GM21619 (cell line): ENCODE measurements at regions not wholly inside any gene's neighbourhood (a gene's known extent, or its start where the extent isn't known, plus 50 kb on each side); places are given as distances from the start of the nearest gene placed in this dataset.
"Not testable (repeated sequence)": the region's sequence is repeated elsewhere in the genome, so short reads cannot be mapped to it uniquely, and the experiment has no call there.

ENCODE experiments used
- ATAC-seq: cut with Tn5 transposase; IDR thresholded peaks from one replicate; pipeline ENCODE4 v1.9.1; 2021; ENCODE audit not compliant: unreplicated experiment

DNA sequence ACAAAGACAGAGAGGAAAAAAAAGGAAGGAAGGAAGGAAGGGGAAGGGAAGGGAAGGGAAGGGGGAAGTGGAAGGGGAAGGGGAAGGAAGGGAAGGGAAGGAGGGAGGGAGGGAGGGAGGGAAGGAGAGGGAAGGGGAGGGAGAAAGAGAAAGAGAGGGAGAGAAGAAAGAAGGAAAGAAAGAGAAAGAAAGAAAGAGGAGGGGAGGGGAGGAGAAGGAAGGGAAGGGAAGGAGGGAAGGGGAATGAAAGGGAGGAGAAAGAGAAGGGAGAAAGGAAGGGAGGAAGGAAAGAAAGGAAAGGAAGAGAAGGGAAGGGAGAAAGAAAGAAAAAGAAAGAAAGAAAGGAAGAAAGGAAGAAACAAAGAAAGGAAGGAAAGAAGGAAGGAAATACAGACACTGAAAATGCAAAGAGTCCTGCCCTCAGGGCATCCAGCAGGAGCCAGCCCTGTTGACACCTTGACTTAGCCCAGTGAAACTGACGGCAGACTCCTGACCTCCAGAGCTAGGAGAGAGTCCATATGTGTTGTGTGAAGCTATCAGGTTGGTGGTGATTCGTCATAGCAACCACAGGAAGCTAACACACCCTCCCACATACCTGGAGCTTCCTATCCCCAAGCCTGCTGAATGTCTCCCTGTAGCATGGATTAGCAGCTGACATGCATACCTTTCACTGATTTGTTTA, 58.7 kb upstream of the SULF2 start:
- no peak for ATAC-seq

DNA sequence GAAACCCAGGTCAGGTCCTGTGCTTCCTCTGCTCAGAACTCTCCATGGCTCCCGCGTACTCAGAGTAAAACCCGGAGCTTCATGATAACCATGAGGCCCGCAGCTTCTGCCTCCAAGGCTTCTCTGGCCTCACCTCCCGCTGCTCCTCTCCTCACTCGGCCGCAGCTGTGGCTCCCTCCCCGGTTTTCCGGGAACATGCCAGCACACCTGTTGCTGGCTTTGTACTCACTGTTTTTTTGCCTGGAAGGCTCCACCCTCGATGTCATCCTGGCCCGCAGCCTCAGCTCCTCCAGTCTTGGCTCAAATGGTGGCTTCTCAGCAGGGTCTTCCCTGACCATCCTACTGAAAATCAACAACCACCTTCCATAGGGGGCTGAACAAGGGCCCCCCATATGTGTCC, 57.7 kb upstream of the SULF2 start:
- not testable (repeated sequence) for ATAC-seq

DNA sequence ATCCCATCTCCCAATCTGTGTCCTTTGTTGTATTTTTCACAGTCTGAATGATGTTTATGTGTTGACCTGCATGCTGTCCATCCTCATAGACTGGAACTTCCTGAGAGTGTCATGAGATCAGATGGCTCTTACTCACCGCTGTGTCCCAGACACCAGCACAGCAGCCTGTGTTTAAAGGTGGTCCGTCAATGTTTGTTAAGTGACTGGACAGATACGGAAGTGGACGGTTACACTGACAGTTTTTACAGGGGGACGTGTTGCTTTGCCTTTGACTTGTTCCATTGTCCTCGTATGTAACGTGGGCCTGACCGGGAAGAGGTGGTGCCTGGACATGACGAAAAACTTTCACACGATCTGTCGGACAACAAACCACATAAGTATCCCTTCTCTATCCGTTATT, 56.7 kb upstream of the SULF2 start:
- ATAC-seq = not testable (repeated sequence)

DNA sequence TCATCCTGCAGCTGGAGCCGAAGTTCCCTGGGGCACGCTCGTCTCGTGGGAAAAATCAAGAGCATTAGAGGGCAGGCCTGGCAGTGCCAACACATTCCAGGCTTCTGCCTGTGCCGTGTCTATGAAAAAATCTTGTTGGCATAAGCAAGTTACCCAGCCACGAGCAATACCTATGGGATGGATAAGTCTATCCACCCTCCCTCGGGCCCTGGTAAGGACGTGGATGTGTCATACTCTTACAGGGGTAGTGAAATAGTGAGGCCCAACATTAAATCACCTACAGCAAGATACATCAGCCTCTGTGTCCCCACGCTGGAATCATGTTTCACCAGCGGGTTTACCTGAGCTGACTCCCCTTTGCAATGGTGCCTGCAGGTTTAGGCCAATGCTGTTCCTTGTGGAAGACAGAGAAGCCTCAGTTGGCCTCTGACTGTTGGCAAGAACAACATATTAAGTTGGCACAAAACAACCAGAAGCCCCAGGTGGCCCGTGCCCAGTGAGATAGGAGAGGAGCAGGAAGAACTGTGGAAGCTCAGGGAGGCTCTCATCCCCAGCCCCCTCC, 51.1 kb upstream of the SULF2 start:
- not testable (repeated sequence) for ATAC-seq
